Activated CD4-positive, alpha-beta T cell treated with anti-CD3 and anti-CD28 coated beads, Interleukin-2, amount 50 U/mL, for 4 hours (primary cell): ENCODE measurements at regions not wholly inside any gene's neighbourhood (a gene's known extent, or its start where the extent isn't known, plus 50 kb on each side); places are given as distances from the start of the nearest gene placed in this dataset.

Experiments
- DNase-seq, 2 experiments: peaks; one replicate each; pipeline ENCODE4 v3.0.0-alpha.2; 2020

- no peak for DNase-seq
Measured at GRCh38 chr4:177574446-177574845, 132.2 kb upstream of the AGA start.

- DNase-seq, result no peak
Measured at GRCh38 chr4:177579649-177580048, 137.4 kb upstream of the AGA start.

- DNase-seq, result no peak
Measured at GRCh38 chr4:177582992-177583391, 140.8 kb upstream of the AGA start.

- no peak for DNase-seq
Measured at GRCh38 chr4:177587989-177588388, 145.8 kb upstream of the AGA start.

- no peak for DNase-seq
Measured at GRCh38 chr4:177595386-177595785, 153.1 kb upstream of the AGA start.

- DNase-seq, result peak in 1 of 2 experiments; percentile 4
Measured at GRCh38 chr4:177596035-177596434, 153.8 kb upstream of the AGA start.

GRCh38 chr4:177596991-177597390, 154.8 kb upstream of the AGA start:
- no peak for DNase-seq

- DNase-seq, result no peak
Measured at GRCh38 chr4:177605252-177605651, 163.0 kb upstream of the AGA start.

- DNase-seq, result no peak
Measured at GRCh38 chr4:177607111-177607573, 164.9 kb upstream of the AGA start.

- DNase-seq, result no peak
Measured at GRCh38 chr4:177611974-177612664, 169.9 kb upstream of the AGA start.

GRCh38 chr4:177612684-177613083, 170.4 kb upstream of the AGA start:
- no peak for DNase-seq

GRCh38 chr4:177632481-177632880, 190.2 kb upstream of the AGA start:
- no peak for DNase-seq

- no peak for DNase-seq
Measured at GRCh38 chr4:177638871-177639270, 196.6 kb upstream of the AGA start.

- DNase-seq, result no peak
Measured at GRCh38 chr4:177640864-177641263, 198.6 kb upstream of the AGA start.

- DNase-seq, result no peak
Measured at GRCh38 chr4:177660223-177660622, 218.0 kb upstream of the AGA start.

- no peak for DNase-seq
Measured at GRCh38 chr4:177667687-177668086, 225.4 kb upstream of the AGA start.

GRCh38 chr4:177671387-177671786, 229.2 kb upstream of the AGA start:
- no peak for DNase-seq

- DNase-seq, result no peak
Measured at GRCh38 chr4:177671845-177672244, 229.6 kb upstream of the AGA start.

GRCh38 chr4:177673985-177674489, 231.8 kb upstream of the AGA start:
- no peak for DNase-seq

GRCh38 chr4:177680308-177680707, 238.1 kb upstream of the AGA start:
- no peak for DNase-seq

GRCh38 chr4:177681902-177682301, 239.7 kb upstream of the AGA start:
- no peak for DNase-seq

GRCh38 chr4:177687117-177687516, 244.9 kb upstream of the AGA start:
- no peak for DNase-seq

GRCh38 chr4:177692907-177693306, 250.7 kb upstream of the AGA start:
- no peak for DNase-seq

GRCh38 chr4:177696438-177696966, 254.3 kb upstream of the AGA start:
- DNase-seq, result no peak
